Suppressor macrophage treated with lipopolysaccharide for 4 hours (primary cell): ENCODE measurements at regions not wholly inside any gene's neighbourhood (a gene's known extent, or its start where the extent isn't known, plus 50 kb on each side); places are given as distances from the start of the nearest gene placed in this dataset.

ENCODE experiments used
- DNase-seq: peaks from one replicate; pipeline ENCODE4 v3.0.0-alpha.2; 2020

DNA sequence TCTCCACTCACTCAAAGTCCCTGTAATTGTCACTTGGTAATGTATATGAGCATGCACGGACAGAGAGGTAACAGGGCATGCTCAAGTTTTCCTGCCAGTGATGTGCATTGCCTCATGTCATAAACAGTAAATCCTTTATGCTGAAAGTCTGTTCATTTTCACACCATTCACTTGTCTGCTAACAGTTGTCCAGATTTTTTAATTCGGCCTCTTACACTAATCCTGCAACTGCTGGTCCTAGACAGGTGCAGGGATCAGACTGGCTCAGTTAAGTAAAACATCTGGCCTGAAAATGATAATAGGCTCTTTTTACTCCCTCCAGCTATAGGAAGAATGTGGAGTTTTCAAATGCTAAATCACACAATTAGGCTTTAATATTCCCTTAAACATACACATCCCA is 185.4 kb upstream of the VGLL2 start:
- no peak for DNase-seq

DNA sequence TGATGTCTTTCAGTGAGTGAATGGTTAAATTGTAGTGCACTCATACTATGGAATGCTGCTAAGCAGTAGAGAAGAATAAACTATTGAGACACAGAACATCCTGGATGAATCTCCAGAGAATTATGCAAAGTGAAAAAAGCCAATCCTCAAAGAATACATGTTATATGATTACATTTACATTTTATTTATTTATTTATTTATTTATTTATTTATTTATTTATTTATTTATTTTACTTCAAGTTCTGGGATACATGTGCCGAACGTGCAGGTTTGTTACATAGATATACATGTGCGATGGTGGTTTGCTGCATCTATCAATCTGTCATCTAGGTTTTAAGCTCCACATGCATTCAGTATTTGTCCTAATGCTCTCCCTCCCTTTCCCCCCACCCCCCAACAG is 175.8 kb upstream of the VGLL2 start:
- no peak for DNase-seq

DNA sequence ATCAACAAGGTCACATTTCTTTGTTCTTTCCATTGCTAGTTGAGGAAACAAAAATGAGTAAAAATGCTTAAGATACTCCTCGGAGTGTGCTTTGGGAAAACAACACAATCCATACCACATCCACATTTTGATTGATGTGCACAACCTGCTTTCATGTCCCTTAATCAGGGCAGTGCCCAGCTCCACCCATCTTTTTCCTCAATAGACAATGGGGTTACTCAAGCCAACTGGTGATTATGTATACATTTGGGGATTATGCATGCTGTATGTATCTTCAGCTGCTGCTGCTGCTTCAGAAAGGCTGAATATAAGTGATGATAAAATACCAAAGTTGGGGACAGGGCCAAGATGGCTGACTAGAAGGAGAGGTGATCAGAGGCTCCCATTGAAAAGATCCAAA is 155.2 kb upstream of the VGLL2 start:
- DNase-seq: no peak

DNA sequence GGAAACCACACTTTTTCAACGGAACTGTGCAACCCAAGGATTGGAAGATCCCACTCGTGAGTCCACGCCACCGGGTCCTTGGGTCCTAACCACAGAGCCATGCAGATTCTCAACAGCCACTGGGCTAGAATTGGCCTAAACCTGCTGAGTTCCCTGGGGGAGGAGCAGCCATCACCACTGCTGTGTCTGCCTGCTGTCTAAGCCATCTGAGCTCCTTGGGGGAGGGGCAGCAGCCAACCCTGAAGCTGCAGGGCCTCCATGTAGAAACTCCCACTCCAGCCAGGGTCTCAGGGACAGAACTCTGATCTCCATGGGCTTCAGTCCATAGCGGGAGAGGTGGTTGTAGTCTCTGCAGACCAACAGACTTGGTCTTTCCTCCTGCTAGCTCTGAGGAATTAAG is 154.6 kb upstream of the VGLL2 start:
- DNase-seq: no peak

DNA sequence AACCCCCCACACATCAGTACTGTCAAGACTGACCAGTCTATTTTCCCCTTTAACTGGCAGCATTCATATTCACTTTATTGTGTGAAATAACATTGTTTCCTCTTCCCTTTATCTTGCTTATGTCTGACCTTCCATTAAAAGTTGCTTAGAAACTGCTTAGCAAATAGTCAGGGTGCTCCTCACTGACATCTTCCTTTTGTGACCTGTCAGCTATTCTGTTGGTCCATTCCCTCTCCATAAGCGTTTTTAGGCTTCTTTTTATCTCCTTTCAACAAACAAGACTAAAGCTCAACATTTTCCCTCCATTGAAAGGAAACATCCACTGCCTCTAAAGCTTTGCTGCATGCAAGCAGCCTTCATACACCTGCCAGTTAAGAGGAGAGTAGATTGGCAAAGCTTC is 147.7 kb upstream of the VGLL2 start:
- DNase-seq: no peak

DNA sequence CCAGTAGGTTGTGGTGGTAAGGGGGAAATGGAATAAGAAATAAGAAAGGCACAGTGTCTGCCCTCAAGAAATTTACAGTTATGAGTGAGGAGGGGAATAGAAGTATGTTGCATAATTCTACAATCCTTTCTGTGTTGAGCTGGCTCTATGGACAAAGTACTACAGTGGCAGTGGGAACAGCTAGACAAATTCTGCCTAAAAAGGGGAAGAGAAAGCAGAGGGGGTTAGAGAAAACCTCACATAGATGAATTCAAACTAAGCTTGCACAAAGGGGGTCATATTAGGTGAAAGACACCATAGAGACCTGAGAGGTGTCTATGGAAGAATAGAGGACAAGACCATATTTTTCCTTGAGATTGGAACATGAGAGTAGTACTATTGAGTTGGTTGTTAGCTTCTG is 146.9 kb upstream of the VGLL2 start:
- no peak for DNase-seq

DNA sequence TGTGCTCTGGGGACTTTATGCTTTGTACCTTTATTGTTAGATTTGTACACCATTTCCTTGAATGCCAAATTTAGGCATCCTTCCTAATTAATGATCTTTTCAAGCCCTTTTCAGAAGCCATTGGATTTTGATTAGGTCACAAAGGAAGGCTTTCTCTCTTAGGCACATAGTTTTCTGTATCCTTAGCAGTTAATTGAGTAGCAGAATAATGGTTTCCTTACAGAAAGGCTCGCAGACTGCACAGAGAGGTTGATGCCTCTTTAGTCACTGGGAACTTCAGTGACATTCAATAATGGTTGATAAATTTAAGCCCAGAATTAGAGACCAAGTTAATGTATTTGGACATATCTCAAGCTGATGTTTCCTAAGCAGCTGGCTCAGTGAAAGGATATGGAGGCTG is 139.1 kb upstream of the VGLL2 start:
- DNase-seq: no peak

DNA sequence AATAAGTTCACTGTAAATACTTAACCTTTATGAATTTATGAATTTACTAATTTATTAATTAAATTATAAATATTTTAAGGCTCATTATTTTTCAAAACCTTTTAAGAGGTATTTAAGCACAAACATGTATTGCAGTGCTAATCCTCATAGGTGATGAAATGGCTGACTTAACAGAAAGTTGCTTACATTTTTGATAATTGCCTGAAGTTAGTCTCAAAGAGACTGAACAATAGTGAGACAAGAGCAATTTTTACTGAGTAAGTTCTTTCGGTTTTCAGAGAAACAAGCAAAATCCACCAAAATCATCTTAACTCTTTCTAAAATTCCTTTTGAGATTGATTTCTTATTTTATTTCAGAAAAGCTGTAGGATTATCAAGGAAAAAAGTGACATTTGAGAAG is 137.3 kb upstream of the VGLL2 start:
- DNase-seq: no peak

DNA sequence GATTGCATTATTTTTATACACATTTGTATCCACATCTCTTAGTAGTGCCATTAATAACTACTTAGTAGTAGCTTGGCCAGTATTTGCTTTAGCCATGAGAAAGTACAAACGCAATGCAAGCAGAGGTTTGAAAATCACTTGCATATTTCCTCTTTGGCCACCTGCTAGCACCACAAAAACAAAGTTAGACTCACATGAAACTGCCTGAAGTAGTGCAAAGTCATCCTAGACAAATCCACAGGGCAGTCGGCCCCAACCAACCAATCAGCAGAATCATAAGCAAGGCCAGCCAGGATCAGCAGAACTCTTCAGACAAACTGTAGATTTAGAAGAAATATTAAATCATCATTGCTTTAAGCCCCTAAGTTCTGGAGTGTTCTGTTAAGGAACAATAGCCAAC is 135.2 kb upstream of the VGLL2 start:
- DNase-seq: no peak

DNA sequence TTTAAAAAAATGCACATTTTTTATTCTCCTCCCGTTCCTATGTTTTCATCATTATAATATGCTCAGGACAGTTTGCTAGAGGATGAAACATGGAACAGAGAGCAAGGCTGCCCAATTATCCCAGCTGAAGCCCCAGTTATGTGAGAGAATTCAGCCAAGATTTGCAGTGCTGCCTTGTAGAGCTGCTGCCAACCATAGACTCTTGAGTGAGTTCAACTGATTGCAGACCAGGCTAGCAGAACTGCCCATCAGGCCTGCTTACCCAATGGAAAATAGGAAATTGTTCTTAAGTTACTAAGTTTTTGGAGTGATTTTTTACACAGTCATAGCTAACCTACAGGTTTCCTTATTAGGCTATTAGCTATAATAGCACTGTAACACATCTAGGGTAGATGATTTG is 128.7 kb upstream of the VGLL2 start:
- no peak for DNase-seq

DNA sequence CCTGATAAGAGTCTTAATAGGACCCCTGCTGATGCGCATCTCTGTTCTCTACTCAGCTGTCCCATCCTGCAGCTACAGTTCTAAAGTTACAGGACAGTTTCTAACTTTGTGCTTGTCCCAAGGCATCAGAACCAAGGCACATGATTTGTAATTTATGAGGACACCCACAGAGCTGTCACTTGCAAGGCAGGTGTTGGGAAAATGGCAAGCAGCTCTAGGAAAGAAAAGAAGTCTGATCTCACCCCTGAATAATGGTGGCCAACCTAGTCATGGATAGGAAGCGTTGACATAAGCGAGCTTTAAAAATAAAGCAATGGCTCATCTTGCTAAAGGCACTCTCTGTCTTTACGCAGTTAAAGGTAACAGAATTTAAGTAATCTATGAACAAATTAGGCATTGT is 127.6 kb upstream of the VGLL2 start:
- DNase-seq: no peak

DNA sequence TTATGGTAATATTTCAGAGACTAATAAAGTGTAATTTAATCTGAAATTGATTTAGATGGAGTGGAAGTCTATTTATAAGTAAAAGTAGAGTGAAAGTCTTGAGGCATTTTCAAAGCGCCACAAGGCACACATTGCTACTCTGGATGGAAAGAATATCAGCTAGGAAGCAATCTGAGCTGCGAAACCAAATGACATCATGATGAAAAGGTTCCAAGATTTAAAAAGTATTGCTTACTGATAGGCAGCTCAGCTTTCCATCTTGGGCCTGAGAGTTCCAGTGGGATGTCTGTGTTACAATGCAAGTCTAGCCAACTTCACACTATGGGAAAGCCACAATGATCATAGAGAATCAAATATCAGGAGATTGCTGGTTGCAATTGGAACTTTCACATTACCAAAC is 126.9 kb upstream of the VGLL2 start:
- DNase-seq: no peak

DNA sequence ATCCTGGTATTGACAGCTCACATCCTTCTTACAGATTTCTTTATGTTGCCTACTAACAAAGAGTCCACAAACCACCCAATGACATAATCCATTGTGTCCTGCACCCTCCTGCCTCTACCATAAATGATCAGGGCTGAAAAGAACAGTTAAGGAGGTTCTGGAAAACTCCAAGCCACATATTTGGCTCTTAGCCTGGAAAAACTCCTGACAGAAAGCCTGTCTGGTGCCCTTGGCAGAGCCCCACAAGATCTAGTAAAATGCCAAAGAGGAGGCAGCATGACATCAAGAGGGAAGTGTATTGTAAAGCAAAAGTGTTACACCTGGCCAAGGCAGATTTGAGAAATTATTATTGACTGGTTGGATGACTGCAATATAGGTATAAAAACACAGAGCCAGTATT is 126.4 kb upstream of the VGLL2 start:
- no peak for DNase-seq

DNA sequence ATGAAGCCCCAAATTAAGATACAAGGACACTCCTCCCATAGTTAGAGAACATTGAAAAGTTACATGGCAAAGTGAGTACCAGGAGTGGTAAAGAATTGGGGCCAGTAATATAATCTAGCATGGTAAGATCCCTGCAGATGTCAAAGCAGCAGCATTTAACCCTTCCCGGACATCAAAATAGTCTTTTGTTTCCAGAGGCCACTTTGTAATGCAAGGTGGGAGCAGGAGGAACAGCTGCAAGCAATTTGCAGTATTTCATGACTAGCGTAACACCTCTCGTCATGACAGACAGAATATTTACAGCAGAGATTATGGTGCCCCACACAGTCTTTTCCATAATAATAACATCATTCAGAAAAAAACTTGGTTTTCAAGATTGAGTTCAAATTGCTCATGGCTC is 123.2 kb upstream of the VGLL2 start:
- DNase-seq: no peak

DNA sequence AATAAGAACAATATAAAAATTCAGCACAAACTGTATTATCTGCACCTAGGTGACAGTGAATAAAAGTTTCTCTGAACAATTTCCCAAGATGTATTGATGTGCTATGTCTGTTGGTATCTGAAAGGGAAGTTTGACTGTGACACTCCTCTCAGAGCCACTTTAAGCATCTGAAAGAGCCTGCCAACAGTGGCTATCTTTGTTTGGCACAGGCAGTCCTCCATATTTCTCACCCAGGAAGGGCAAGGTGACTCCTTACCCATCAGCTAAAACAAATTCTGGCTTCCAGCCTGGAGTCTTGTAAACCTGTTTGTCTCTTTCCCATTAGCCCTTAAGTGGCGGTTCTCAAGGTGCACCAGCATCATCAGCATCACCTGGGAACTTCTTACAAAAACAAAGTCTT is 122.4 kb upstream of the VGLL2 start:
- DNase-seq: no peak

DNA sequence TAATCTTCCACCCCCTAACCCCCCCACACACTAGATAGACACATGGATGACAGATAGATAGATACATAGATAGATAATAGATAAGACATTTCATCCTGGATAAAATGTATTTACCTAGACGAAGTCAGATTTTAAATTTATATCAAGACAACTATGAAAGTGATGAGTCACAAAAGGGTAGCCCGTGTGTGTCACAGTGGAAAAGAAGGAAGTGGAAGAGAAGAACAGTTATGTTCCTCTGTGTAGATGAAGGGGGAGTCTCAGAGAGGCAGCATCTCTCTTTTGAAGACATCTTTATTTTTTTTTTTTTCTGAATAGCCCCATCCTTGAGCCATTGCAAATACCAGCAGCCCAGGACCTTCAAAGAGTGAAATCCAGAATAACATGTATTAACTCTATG is 121.7 kb upstream of the VGLL2 start:
- peak; percentile 11 for DNase-seq

DNA sequence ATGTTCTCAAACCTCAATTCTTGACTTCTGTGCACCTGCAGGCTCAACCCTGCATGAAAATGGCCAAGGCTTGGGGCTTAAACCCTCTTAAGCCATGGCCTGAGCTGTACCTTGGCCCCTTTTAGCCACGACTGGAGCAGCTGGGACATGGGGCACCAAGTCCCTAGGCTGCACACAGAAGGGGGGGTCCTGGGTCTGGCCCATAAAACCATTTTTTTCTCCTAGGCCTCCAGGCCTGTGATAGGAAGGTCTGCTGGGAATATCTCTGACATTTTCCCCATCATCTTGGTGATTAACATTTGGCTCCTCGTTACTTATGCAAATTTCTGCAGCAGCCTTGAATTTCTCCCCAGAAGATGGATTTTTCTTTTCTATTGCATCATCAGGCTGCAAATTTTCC is 119.4 kb upstream of the VGLL2 start:
- DNase-seq: no peak

DNA sequence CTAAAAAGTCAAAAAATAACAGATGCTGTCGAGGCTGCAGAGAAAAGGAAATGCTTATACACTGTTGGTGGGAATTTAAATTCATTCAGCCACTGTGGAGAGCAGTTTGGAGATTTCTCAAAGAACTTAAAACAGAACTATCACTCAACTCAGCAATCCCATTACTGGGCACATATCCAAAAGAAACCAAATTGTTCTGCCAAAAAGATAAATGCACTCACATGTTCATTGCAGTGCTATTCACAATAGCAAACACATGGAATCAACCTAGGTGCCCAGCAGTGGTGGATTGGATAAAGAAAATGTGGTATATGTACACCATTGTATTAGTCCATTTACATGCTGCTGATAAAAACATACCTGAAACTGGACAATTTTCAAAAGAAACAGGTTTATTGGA is 116.0 kb upstream of the VGLL2 start:
- DNase-seq: no peak

DNA sequence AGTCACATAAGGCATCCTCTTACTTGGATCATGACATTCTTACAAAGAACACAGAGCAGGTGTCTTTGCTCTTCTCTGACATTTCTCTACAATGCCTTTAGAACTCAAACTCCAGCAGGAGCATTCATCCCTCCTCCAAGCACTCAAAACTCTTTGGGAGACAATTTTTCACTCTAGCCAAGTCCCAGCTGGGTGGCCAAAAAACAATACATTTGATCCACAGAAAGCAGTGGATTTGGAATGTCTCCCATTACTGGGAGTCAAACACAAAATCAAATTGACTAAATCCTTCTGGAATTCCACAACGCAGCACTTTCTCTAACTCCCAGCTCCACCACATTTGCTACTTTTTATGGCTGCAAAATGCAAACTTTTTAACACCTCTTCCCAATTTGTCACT is 108.6 kb upstream of the VGLL2 start:
- no peak for DNase-seq

DNA sequence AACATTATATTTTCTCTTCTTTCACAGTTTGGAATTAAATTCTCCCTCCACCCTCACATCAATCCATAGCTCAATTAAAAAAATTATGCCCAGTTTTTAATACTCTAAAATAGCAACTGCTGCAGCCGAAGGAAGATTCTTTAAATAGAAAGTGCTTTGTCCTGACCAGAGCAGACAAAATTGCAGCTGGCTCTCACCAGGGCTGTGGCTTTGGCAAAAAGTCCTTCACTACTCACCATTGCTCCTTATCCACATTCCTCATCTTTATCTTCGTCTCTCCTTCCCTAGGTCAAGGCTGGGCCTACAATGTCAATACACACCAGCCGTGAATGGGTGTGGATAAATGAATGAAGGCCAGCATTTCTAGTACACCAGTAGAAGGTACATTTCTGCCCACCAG is 107.9 kb upstream of the VGLL2 start:
- no peak for DNase-seq

DNA sequence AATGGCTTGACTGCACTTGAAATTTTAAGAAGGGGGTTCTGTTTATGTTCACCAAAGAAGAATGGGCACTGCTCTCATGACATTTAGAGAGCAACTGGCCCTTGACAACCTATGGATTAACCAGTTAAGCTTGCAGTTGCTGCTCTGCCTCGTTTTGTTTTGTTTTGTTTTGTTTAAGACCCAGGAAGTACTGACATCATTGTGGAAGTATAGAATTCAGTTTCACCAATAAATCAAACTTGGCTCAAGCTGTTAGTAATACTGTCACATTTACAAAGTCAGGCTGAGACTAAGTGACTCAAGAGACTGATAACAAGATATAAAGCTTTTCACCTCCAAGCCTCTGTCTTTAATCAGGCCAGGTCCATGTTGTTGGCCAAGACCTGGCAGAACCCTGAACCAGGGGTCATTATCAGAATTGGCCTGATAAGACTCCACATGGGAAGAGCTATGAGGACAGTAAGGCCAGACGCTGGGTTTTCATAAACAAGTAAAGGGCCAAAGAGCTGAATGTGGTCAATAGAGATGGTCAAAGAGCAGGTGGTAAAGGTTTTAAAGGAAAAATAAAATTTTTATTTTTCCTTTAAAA is 99.4 kb upstream of the VGLL2 start:
- no peak for DNase-seq

DNA sequence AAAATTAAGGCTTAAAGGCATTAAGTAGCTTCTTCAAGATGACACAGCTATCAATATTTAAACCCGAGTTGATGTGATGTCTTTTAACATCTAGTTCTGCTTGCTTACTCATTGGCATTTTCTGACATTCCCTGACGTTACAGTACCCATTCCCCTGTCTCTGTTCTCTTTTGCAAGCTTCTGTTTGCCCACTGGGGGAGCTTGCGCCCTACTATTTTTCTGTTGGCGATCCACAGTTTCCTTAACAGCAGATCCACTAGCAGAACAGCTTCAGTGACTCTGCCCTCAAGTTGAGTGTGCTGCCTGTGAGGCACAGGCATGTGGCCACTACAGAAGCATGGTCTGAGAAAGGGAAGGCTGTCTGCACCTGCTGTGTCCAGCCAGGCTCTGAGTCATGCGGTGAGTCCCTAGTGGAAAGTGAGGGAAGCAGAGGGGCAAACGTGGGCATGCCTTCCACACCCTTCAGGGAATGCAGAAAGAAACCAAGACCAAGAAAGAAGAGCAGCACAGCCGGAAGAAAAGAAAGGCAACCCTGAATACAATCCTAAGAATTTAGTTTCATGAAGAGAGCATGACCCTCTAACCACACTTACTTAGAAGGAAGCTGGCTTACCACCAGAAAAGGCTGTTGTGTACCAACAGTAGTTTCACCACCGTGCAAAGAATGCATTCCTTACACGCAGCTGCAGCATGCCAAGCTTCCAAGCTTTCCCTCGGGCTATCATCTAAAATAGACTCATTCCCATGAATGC is 97.7 kb upstream of the VGLL2 start:
- DNase-seq: no peak

DNA sequence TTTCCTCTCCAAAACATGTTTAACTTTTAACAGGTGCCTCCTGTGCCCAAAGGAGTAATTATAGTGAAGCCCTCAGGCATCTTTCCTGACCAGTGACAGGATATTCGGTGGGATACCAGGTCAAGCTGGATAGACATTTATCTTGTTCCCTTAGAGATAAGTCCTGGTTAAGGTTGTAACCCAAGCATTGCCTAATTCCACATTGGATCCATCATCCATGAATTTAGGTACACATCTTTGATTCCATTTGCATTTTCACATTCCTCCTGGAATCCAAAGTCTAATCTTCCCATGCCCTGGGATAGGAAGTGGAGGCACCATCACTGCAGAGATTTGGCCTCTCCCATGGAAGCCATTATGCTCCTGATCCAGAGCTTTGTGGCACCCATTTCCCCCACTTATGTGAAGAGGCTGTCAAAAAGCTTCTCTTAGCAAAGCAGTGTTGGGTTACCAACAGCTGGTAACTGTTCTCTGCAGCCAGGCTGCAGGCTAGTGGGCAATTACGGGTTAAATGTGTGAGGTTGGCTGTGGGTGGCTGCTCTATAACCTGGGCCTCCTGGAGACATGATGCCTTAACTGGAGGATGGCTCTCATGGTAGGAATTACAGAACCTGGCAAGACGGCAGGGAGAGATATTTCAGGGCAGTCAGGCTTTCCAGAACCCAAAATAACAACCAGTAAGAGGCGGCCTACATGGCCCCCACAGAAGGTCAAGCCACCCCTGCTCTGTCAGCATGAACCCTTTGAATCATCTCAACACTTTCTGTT is 96.9 kb upstream of the VGLL2 start:
- no peak for DNase-seq

DNA sequence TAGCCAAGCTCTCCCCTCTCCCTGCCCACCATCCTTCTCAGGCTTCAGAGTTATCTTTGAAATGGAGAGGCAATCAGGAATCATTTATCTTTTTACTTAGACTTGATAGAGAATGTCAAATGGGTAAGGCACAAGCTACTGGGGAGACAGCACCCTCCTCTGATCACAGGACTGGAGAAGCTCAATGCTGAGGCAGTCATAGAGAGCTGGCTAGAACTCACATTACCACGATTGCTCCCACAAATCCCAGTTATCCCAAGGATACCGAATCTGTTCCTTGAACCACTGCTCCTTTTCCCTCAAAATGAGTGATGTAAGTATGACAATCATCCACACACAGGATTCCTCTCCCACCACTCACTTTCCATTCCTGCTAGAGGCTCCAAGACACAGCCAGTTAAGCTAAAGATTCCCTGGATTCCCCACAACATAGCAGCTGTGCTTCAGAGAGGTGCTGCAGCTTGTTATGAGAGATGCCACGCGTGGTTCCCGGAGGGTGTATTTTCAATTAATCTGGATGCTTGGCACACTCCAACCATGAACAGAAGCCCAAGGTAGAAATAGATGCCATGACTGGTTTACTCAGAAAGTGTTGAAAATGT is 96.2 kb upstream of the VGLL2 start:
- no peak for DNase-seq
